HS-5 (cell line): ENCODE measurements at regions not wholly inside any gene's neighbourhood (a gene's known extent, or its start where the extent isn't known, plus 50 kb on each side); places are given as distances from the start of the nearest gene placed in this dataset.
"Not testable (repeated sequence)": the region's sequence is repeated elsewhere in the genome, so short reads cannot be mapped to it uniquely, and the experiment has no call there.

Experiments
- DNase-seq: peaks from one replicate; pipeline ENCODE4 v3.0.0-alpha.2; 2012; ENCODE audit warnings: low read depth

DNA sequence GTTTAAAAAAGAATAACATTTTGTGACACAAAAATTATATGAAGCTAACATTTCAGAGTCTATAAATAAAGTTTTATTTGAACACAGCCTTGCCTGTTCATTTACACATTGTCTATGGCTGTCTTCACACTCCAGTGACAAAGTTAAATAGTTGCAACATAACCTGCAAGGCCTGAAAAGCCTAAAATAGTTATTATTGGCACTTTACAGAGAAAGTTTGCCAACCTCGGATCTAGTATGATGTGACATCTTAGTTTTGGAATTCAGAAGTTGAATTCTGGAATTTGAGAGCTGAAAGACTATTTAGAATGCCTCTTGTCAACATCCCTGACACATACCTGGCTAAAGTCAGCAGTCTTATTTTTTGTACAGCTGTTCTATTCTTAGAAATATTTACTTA lies 68.3 kb downstream of the DYRK2 start:
- DNase-seq = no peak

DNA sequence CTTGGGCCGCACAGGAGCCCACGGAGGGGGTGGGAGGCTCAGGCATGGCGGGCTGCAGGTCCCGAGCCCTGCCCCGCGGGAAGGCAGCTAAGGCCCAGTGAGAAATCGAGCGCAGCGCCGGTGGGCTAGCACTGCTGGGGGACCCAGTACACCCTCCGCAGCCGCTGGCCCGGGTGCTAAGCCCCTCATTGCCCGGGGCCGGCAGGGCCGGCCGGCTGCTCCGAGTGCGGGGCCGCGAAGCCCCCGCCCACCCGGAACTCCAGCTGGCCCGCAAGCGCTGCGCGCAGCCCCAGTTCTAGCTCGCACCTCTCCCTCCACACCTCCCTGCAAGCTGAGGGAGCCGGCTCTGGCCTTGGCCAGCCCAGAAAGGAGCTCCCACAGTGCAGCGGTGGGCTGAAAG lies 70.8 kb downstream of the DYRK2 start:
- not testable (repeated sequence) for DNase-seq

DNA sequence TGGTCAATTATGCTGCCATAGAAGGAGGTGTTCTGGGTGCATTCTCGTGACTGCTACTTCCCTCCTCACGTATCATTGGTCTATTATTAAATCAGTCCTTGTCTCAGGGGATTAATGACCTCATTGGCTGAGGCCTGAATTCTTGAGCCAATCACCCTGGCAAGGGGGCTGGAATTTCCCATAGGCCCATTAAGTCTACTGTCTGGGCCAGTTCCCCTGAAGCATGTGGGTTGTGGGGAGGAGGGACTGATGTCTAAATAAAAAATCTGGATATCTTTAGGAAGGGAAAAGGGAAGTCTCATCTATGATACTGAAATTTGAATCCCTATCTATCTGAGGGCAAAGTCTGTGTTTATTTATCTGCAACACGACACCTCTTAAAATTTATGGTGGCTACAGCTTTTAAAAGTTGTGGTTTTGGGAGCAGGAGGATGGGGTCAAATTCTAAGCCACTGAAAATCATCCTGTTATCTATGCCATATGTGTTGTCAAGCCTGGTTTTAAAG lies 71.9 kb downstream of the DYRK2 start:
- DNase-seq = peak; percentile 42

DNA sequence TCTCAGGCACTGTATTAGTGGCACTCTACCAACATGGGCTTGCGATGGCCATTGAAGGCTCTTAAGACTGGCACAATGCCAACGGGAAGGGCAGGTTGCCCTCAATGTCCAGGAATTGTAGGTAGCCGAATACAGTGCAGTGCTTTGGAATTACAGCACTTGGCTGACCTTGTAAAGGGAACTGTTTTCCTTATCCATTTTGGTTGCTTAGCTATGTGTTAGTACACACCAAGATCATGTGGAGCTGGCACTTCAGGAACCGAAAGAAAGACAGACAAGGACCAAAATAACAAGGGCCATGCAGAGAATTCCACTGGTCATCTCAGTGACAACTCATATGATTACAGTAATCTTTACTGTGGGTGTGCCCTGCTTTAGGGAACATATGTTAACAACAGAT lies 72.7 kb downstream of the DYRK2 start:
- no peak for DNase-seq

DNA sequence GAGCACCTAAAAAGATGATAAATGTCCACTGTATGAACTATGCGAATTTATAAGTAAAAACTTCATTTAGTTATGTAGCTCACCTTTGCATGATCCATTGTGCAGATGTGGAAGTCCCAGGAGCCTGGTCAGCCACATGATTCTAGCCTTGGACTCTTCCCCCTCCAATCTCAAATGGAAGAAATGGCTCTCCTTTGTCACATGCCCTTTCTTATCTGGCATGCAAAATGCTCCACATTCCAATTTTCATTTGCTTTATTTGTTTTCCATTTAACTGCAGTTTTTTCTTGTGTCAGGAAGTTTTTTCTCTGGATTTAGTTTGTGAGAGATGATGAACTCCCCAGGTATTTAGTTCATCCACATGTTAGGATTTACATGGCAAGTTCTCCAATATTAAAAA lies 73.8 kb downstream of the DYRK2 start:
- no peak for DNase-seq

DNA sequence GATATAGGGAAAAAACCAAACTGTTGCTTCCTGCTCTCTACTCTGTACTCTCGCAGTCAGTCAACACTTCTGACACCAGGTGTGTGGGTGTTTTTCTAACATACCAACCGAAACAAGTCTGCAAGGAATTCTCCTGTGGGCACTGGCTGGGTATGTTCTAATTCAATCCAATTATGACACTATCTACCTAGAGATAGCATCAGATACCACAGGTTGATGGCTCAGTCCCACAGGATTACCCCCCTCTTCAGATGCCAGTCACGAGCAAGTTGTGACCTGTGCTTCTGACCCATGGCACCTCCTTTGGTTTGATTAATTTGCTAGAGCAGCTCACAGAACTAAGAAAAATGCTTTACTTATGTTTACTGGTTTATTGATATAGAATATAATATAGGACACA lies 78.3 kb downstream of the DYRK2 start:
- DNase-seq = no peak

DNA sequence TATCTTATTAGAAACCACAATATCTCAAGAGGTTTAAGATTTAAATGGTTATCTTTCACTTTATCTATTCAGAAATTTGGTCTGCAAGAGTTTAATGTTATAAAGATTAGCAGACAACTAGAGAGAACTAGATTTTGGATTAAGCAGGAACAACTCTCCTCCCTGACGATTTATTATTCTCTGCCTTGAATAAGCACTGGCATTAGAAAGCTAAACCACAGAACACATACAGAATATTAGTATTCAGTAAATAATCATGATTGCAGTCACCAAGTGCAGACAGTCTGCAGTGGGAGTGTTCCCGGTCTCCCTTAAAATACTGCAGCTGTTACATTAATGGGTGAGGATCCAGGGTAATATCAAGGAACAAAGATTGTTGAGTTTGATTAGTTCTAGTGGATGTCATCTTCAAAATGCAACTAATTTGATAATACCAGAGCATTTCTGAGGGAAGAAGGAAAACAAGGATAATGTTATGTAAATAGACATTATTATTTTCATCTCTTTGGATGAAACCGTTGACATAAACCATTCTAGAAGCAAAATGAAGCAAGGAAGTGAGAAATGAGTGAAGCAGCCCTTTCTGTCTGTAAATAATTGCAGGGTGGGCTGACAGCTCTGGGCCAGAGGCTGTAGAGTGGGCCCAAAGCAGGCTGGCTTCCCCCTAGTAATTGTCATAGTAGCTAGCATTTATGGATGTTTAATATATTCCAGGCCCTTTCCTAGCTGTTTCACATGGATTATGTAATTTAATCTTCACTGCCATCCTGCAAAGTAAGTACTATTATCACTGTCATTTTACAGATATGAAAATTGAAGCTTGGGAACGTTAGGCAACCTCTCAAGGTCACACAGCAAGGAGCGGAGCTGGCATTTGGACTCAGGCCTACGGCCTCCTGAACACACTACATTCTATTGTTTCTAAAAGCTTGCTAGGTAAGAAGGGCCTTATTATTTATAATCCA lies 79.4 kb downstream of the DYRK2 start:
- no peak for DNase-seq

DNA sequence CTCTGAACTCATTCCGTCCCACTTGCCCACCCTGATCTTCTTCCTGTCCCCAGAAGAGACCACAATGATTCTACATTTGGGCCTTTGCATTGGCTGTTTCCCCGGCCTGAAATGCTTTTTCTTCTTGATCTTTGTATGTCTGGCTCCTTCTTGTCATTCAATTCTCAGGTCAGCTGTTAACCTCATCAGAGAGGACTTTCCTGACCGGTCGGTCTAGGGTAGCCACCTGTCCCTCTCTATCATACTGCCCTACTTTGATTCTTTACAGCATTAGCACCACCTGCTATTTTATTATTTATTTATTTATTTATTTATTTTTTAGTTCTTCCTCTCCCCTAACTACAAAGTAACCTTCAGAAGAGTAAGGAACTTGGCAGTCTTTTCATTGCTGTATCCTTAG lies 84.3 kb downstream of the DYRK2 start:
- no peak for DNase-seq

DNA sequence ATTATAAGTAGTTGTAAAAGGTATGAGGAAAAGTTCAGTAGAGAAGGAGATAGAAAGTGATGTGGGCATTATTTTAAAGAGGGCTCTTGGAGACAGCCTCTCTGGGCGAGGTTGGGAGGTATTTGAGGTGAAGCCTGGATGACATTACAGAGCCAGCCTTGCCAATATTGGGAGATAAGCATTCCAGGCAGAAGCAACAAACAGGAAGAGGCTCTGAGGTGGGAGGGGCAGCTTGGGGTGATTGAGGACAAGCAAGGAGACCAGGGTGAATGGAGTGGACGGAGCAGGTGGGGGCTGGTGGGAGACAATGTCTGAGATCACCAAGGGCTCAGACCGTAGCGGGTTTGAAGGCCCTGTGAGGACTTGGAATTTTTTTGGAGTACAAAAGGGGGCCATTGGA lies 87.3 kb downstream of the DYRK2 start:
- no peak for DNase-seq

DNA sequence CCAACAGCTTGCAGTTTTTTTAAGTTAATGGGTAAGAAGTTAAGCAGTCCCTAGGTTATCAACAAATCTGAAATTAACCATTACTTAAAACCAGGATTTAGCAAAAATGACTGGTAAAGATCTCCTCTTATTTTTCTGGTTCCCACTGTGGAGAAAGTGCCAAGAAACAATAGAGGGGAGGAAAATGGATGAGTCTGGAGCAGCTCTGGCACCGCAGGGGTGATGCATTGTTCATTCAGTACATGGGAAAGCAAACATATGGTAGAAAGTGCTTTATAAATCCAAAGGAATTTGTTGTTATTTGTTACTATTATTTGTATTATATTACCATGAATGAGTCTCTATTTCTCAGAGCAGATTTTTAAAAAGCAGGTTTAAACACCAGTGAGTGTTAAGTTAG lies 92.2 kb downstream of the DYRK2 start:
- DNase-seq = no peak

DNA sequence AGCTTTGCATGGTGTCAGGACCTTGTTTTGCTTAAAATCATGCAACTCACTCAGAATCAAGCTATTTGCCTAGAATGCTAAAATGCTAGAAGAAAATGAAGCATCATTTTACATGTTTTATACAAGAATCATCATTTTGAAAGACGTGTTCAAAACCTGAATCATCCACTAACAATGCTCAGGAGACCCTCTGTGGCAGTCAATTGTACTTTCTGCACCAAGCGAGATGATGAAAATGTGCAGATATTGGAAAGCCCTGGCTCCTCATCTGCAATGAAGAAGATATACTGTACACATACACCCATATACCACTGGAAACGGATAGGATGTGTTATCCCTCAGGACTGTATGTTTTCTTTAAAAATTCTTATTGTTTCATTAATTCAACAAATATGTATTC lies 92.7 kb downstream of the DYRK2 start:
- no peak for DNase-seq

DNA sequence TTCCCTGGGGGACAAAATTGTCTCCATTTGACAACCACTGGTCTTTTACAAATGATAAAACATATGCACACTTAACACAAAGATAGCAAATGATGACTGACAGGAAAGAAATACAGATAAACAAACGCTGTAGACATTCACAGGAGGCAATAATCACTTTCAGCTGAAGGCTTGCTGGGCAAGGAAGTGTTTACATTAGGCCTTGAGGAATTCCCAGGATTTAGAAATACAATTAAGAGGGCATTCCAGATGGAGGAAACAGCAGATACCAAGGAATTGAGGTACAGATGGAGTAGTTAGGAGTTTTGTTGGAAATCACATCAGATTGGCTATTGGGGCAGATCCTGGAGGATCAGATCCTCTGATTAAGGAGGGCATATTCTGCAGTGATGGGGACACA lies 93.9 kb downstream of the DYRK2 start:
- no peak for DNase-seq

DNA sequence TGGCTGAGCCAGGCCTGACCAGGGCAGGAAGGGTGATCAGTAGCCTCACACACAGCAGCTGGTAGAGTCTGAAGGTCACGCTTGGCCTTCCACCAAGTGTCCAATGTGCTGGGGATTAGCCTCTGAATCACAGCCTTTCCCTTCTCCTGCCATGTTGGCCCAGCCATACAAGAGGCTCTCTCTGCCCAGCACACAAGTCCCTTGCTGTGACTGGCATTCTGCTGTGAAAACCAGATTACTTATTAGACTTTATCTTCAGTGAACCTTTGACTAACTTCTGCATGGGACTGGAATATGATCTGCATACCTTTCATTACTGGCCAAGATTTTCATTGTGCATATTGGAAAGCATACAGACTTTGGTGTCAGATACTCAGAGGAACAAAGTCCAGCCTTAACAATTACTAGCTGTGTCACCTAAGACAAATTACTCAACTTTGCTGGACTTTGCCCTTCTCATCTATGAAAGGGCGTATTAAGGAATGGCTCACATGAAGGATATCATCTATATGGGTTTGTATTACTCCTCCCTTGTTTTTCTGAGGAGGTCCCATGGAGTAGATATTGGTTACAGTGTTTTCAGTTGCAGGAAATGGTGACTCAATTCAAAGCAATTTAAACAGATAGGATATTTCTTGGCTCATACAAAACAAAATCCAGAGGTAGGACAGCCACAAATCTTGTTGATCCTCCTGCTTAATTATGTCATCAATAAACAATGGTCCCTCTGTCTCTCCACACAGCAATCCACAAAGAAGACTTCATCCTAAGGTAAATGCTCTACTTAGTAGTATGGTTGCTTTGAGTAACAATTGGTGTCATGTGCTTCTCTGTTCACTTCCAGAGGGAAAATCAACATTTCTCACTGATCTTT lies 99.6 kb downstream of the DYRK2 start:
- peak; percentile 58 for DNase-seq

DNA sequence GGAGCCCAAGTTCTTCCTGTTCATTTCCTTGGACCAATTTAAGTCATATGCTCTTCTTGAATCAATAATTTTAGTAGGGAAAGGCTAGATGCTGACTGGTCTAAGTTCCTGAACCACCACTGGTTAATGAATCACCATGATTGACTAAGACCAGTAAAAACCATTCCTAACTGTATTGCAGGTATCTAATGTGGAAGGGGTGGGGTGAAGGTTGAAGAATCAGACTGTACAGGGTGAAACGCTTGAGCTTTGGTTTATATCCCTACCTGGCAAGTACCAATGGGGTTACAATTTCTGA lies 100.1 kb downstream of the DYRK2 start:
- DNase-seq = no peak

DNA sequence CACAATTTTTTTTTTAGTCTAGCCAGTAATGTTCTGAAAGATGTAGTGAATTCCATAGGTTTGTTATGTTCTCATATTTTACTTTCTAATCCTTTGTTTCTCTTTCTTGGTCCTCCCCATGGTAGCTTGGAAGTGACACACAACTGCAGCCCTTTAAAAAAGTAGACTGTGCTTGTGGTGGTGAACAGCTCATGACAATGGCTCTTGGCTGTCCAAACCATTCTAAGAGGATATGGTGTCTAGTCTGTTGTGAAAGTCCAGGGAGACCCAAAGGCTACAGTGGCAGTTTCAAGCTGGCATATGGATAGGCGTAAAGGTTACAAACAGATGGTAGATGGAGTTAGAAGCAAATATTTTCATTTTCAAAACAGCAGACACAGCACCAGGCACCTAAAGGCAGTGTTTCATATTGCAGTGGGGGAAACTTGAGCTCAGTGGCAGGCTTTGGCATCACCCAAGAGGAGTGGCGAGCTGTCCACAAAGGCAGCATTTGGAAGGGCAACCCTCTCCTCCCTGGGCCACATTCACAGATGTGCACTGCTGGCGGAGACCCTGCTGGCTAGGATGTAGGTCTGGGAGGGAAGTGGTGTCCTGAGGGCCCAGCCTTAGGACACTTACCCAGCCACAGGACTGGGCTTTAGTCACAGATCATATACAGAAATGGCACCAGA lies 102.1 kb downstream of the DYRK2 start:
- DNase-seq = no peak

DNA sequence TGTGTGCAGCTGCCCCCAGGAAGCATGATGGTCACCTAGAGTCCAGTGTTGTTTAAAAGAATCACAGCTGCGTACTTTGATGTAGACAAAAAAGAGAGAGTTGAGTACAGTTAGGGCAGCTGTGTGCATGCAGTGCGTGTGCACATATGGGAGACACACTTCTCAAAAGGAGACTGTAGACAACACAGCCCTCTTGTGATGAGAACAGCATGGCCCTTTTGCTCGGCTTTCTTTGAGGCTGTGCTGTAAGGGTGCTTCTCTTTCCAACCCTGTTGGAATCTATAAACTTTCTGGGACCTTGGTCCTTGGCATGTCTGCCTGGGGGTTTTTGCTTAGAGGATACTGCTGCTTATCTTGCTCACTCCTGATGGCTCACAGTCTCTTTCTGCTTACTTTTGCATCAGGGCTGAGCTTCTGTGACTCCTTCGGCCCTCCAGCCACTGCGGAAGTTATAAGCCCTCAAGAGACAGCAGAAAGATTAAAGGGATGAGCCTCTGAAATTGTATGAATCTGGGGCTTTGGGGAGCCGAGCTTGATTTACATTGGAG lies 102.9 kb downstream of the DYRK2 start:
- DNase-seq = no peak

DNA sequence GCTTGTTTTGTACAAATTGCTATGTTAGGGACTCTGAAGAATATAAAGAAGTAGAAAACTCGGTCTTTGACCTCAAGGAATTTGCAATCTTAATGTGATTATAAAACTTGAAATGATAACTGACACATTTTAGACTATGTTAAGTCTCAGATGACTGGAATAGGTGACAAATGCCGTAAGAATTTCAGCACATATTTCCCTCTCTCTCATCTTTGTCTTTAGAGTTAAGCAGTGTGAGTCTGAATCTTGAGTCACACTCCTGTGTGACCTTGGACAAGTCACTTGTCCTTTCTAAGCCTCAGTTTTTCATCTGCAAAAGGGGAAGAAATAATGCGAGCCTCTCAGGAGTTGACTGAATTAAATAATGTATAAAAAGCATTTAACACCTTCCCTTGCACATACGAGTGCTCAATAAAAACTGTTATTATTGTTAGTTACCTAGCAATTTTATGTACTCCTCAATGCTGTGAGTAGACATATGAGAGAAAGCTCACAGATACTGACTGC lies 103.7 kb downstream of the DYRK2 start:
- DNase-seq = peak; percentile 49

DNA sequence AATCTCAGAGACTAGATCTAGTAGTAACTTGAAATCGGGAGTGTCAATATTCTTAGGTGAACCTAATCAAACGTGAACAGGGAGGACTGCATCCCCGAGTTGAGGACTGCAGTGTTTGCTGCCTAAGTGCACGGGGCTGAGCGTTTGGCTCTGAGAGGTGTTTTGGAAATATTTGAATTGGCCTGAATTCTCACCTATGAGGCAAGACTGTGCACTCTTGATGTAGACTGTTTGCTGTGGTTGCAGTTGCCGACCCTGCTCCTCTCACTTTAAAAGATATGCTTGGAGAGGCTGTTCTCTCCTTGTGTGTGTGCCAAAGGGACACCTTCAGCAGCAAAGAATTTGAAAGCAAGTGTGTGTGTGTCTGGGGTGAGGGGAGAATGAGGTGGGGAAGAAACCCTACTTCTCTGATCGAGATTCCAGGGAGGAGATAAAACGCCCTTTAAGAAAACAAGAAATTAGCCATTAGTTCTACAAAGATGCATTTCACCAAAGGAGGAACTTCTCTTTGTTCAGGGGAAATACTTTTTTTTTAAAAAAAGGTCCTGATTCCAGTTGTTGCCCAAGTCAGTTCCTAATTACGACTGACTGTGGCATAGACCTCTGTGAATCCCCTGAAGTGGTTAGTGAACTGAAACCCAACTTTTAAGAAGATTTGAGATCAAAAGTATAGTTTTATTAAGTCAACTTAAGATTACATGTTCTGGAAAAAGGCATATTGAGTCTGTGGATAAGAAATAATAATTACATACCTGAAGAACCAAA lies 106.6 kb downstream of the DYRK2 start:
- DNase-seq = no peak

DNA sequence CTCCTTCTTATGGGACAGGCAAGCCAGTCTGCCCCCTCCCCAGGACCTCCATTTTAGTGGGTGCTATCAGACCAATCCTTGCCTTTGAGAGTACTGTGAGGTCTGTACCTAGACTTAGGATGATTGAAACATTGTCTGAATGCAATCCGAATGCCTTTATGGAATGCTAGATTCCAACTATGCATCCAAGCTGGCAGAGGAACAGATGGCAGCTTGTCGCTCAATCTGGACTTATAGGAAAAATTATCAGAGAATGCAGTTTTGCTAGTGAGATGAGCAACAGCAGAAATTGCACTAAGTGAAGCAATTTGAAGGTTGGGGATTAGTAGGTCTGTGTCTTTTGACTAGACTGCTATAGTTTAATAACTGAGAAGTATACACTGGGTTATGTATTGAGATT lies 109.1 kb downstream of the DYRK2 start:
- no peak for DNase-seq

DNA sequence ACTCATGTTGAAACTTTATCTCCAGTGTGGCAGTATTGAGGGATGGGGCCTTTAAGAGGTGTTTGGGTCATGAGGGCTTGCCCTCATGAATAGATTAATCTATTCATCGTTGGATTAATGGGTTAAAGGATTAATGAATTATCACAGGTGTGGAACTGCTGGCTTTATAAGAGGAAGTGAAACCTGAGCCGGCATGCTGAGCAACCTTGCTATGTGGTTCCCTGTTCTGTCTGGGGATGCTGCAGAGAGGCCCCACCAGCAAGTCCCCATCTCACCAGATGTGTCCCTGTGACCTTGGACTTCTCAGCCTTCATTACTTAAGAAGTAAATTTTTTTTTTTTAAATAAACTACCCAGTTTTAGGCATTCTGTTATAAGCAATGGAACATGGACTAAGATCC lies 109.6 kb downstream of the DYRK2 start:
- DNase-seq = no peak

DNA sequence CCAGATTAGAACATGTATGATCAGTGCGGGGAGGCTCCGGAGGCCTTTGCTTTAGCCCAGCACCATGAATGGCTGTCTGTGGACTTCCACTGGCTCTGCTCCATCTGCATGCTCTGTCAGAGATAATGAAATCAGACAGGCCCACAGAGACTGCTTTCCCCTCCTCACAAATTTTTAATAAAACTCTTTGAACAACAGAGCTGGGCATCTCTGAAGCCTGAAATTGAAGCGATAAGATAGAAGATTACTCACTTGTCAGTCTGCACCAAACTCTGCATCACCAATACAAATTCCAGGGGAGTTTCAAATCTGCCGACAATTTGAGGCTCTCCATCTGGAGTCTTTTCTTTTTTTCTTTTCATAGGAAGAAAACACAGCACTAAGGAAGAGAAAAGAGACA lies 110.0 kb downstream of the DYRK2 start:
- DNase-seq = no peak
